Stomach smooth muscle (tissue), 2 donors: ENCODE measurements at regions not wholly inside any gene's neighbourhood (a gene's known extent, or its start where the extent isn't known, plus 50 kb on each side); places are given as distances from the start of the nearest gene placed in this dataset.
A peak's percentile ranks its signal among the peaks of the same experiment; 100 is the strongest.

Source experiments
- H3K27ac ChIP-seq: one replicate; pipeline ENCODE4 v1.7.0; 2013; ENCODE audit warnings: mild to moderate bottlenecking, low read length, inconsistent platforms
- H3K27me3 ChIP-seq, 2 donors: one replicate each; pipeline ENCODE4 v1.7.0; 2013; ENCODE audit warnings: low read length in 2 of 2; ENCODE audit not compliant: insufficient read depth in 2 of 2, control insufficient read depth in 1 of 2
- H3K36me3 ChIP-seq, 2 donors: one replicate each; pipeline ENCODE4 v1.7.0; 2013; ENCODE audit warnings: low read length in 2 of 2; ENCODE audit not compliant: control insufficient read depth in 2 of 2, insufficient read depth in 2 of 2
- H3K4me1 ChIP-seq: one replicate; pipeline ENCODE4 v1.7.0; 2013; ENCODE audit warnings: low read length; ENCODE audit not compliant: control insufficient read depth, insufficient read depth
- H3K4me3 ChIP-seq, 2 donors: one replicate each; pipeline ENCODE4 v1.7.0; 2013; ENCODE audit warnings: low read length in 2 of 2
- H3K9ac ChIP-seq, 2 donors: one replicate each; pipeline ENCODE4 v1.7.0; 2013; ENCODE audit warnings: low read length in 2 of 2, mild to moderate bottlenecking in 1 of 2
- H3K9me3 ChIP-seq, 2 donors: one replicate each; pipeline ENCODE4 v1.7.0; 2013; ENCODE audit warnings: low read length in 2 of 2; ENCODE audit not compliant: control insufficient read depth in 2 of 2
- donor health status: healthy.
- donor health status: Pancreatic carcinoma.

GRCh38 chr12:98456576-98457573 is 58.5 kb upstream of the TMPO start:
- peaks cover 6% of the 10 kb centered on the region for H3K4me1 ChIP-seq
- H3K27ac ChIP-seq = no peak overlapping the region

GRCh38 chr12:98464190-98464589 is 51.2 kb upstream of the TMPO start:
- Histone ChIP-seq H3K9me3 (no peaks in the 10 kb centered on the region), H3K36me3 (no peaks in the 10 kb centered on the region), H3K4me3 (no peak overlapping the region), H3K9ac (no peak overlapping the region), H3K27me3 (no peaks in the 10 kb centered on the region), H3K27ac (no peak overlapping the region), H3K4me1 (peaks cover 3% of the 10 kb centered on the region)

More at GRCh38 chr12:98456576-98457573, 58.5 kb upstream of the TMPO start:
- H3K9me3 ChIP-seq = no peaks in the 10 kb centered on the region
- H3K4me3 ChIP-seq = peak overlapping the region; percentile 73 to 77
- H3K9ac ChIP-seq = peak overlapping the region; percentile 36 to 68
- H3K27me3 ChIP-seq = no peaks in the 10 kb centered on the region
- H3K36me3 ChIP-seq = no peaks in the 10 kb centered on the region

- Histone ChIP-seq H3K9ac (no peak overlapping the region), H3K36me3 (no peaks in the 10 kb centered on the region), H3K27me3 (no peaks in the 10 kb centered on the region), H3K4me3 (no peak overlapping the region), H3K4me1 (peaks cover 3% of the 10 kb centered on the region), H3K27ac (no peak overlapping the region), H3K9me3 (no peaks in the 10 kb centered on the region)
These were observed 49.9 kb upstream of the TMPO start for GRCh38 chr12:98465505-98465904.
